ENCODE measurements at regions not wholly inside any gene's neighbourhood (a gene's known extent, or its start where the extent isn't known, plus 50 kb on each side); places are given as distances from the start of the nearest gene placed in this dataset.

DNA sequence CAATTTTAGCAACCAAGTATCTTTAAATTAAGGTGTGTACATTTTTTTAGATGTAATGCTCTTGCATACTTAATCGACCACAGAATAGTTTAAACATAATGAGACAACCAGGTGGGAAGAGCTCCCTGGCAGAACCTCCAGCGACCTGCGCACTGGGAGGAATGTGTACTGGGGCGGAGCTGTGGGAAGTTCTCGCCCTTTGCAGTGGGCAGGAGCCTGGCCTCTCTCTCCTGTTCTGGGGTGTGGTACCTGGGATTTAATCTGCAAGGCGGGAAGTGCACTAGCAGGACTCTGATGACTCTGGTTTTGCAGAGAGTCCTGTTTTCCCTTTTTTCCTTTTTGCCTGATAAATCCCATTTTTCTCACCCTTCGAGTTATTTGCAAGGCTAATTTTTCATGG lies 150.7 kb downstream of the SLC28A3 start:
- TF ChIP-seq, protein P1, sequence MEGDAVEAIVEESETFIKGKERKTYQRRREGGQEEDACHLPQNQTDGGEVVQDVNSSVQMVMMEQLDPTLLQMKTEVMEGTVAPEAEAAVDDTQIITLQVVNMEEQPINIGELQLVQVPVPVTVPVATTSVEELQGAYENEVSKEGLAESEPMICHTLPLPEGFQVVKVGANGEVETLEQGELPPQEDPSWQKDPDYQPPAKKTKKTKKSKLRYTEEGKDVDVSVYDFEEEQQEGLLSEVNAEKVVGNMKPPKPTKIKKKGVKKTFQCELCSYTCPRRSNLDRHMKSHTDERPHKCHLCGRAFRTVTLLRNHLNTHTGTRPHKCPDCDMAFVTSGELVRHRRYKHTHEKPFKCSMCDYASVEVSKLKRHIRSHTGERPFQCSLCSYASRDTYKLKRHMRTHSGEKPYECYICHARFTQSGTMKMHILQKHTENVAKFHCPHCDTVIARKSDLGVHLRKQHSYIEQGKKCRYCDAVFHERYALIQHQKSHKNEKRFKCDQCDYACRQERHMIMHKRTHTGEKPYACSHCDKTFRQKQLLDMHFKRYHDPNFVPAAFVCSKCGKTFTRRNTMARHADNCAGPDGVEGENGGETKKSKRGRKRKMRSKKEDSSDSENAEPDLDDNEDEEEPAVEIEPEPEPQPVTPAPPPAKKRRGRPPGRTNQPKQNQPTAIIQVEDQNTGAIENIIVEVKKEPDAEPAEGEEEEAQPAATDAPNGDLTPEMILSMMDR (IDR thresholded peaks at IDR 0.05; ENCODE audit: poor library complexity, severe bottlenecking), result no peak
- TF ChIP-seq TAF1 (IDR thresholded peaks at IDR 0.05; ENCODE audit: low read depth) (no peak), POLR2AphosphoS5 (IDR thresholded peaks at IDR 0.05) (no peak)

Measured in neural cell (in vitro differentiated cells).